ENCODE measurements at regions not wholly inside any gene's neighbourhood (a gene's known extent, or its start where the extent isn't known, plus 50 kb on each side); places are given as distances from the start of the nearest gene placed in this dataset.

GRCh38 chr11:11770921-11771486 is 70.8 kb upstream of the USP47 start:
- Histone ChIP-seq H3K4me3 (ENCODE audit: insufficient read depth, low read length, poor library complexity, severe bottlenecking) (no peak overlapping the region), H3K27me3 (ENCODE audit: low read length) (no peaks in the 10 kb centered on the region), H3K36me3 (ENCODE audit: low read length) (no peaks in the 10 kb centered on the region), H3K79me2 (ENCODE audit: insufficient read depth, low read length) (no peaks in the 10 kb centered on the region), H3F3A (ENCODE audit: insufficient read depth) (no peaks in the 10 kb centered on the region), H3K9me2 (replicated peaks; ENCODE audit: insufficient read depth, low read length) (no peaks in the 10 kb centered on the region), H2AFZ (ENCODE audit: low read depth, low read length, severe bottlenecking) (no peak overlapping the region), H3K9me3 (ENCODE audit: insufficient read depth, low read length) (no peaks in the 10 kb centered on the region), H3K9ac (ENCODE audit: low read length) (no peak overlapping the region), H4K20me1 (ENCODE audit: low read depth, low read length) (no peaks in the 10 kb centered on the region), H3K4me2 (ENCODE audit: low read depth, low read length, poor library complexity, severe bottlenecking) (no peak overlapping the region), H3K27ac (ENCODE audit: low read depth, low read length) (no peak overlapping the region)
- TF ChIP-seq, protein P1, sequence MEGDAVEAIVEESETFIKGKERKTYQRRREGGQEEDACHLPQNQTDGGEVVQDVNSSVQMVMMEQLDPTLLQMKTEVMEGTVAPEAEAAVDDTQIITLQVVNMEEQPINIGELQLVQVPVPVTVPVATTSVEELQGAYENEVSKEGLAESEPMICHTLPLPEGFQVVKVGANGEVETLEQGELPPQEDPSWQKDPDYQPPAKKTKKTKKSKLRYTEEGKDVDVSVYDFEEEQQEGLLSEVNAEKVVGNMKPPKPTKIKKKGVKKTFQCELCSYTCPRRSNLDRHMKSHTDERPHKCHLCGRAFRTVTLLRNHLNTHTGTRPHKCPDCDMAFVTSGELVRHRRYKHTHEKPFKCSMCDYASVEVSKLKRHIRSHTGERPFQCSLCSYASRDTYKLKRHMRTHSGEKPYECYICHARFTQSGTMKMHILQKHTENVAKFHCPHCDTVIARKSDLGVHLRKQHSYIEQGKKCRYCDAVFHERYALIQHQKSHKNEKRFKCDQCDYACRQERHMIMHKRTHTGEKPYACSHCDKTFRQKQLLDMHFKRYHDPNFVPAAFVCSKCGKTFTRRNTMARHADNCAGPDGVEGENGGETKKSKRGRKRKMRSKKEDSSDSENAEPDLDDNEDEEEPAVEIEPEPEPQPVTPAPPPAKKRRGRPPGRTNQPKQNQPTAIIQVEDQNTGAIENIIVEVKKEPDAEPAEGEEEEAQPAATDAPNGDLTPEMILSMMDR (IDR thresholded peaks at IDR 0.05; ENCODE audit: insufficient read depth, low read length, poor library complexity, severe bottlenecking): no peak
- no peak for TF ChIP-seq EZH2phosphoT487 (conservative IDR thresholded peaks at IDR 0.05; ENCODE audit: low read length)

- H4K20me1 ChIP-seq (ENCODE audit: low read depth, low read length): no peaks in the 10 kb centered on the region
- no peaks in the 10 kb centered on the region for H3K79me2 ChIP-seq (ENCODE audit: insufficient read depth, low read length)
- H3K9me3 ChIP-seq (ENCODE audit: insufficient read depth, low read length): no peaks in the 10 kb centered on the region
These were observed 71.5 kb upstream of the USP47 start for GRCh38 chr11:11770296-11770695.

GRCh38 chr11:11769782-11770181 is 72.0 kb upstream of the USP47 start:
- no peaks in the 10 kb centered on the region for H3K9me3 ChIP-seq (ENCODE audit: insufficient read depth, low read length)
- no peaks in the 10 kb centered on the region for H3K79me2 ChIP-seq (ENCODE audit: insufficient read depth, low read length)
- no peaks in the 10 kb centered on the region for H4K20me1 ChIP-seq (ENCODE audit: low read depth, low read length)
- H3K9me2 ChIP-seq (replicated peaks; ENCODE audit: insufficient read depth, low read length): no peaks in the 10 kb centered on the region
- H3F3A ChIP-seq (ENCODE audit: insufficient read depth): no peaks in the 10 kb centered on the region
- TF ChIP-seq, protein P1 (IDR thresholded peaks at IDR 0.05; ENCODE audit: insufficient read depth, low read length, poor library complexity, severe bottlenecking): no peak
- no peak for TF ChIP-seq EZH2phosphoT487 (conservative IDR thresholded peaks at IDR 0.05; ENCODE audit: low read length)
- no peaks in the 10 kb centered on the region for H3K27me3 ChIP-seq (ENCODE audit: low read length)
- no peak overlapping the region for H2AFZ ChIP-seq (ENCODE audit: low read depth, low read length, severe bottlenecking)
- H3K4me2 ChIP-seq (ENCODE audit: low read depth, low read length, poor library complexity, severe bottlenecking): no peak overlapping the region
- no peak overlapping the region for H3K27ac ChIP-seq (ENCODE audit: low read depth, low read length)
- no peaks in the 10 kb centered on the region for H3K36me3 ChIP-seq (ENCODE audit: low read length)
- no peak overlapping the region for H3K9ac ChIP-seq (ENCODE audit: low read length)
- H3K4me3 ChIP-seq (ENCODE audit: insufficient read depth, low read length, poor library complexity, severe bottlenecking): no peak overlapping the region

More at GRCh38 chr11:11770296-11770695, 71.5 kb upstream of the USP47 start:
- Histone ChIP-seq H3K4me3 (ENCODE audit: insufficient read depth, low read length, poor library complexity, severe bottlenecking) (no peak overlapping the region), H2AFZ (ENCODE audit: low read depth, low read length, severe bottlenecking) (no peak overlapping the region), H3K27ac (ENCODE audit: low read depth, low read length) (no peak overlapping the region), H3K36me3 (ENCODE audit: low read length) (no peaks in the 10 kb centered on the region), H3F3A (ENCODE audit: insufficient read depth) (no peaks in the 10 kb centered on the region), H3K9me2 (replicated peaks; ENCODE audit: insufficient read depth, low read length) (no peaks in the 10 kb centered on the region), H3K9ac (ENCODE audit: low read length) (no peak overlapping the region), H3K4me2 (ENCODE audit: low read depth, low read length, poor library complexity, severe bottlenecking) (no peak overlapping the region), H3K27me3 (ENCODE audit: low read length) (no peaks in the 10 kb centered on the region)
- no peak for TF ChIP-seq EZH2phosphoT487 (conservative IDR thresholded peaks at IDR 0.05; ENCODE audit: low read length)
- TF ChIP-seq, protein P1 (IDR thresholded peaks at IDR 0.05; ENCODE audit: insufficient read depth, low read length, poor library complexity, severe bottlenecking): no peak
